Smooth muscle cell (in vitro differentiated cells): ENCODE measurements at regions not wholly inside any gene's neighbourhood (a gene's known extent, or its start where the extent isn't known, plus 50 kb on each side); places are given as distances from the start of the nearest gene placed in this dataset.

Source experiments
- DNase-seq: peaks from one replicate; lab custom pipeline; 2025; ENCODE audit not compliant: unreplicated experiment; lab: John Stamatoyannopoulos, UW
- H2AFZ ChIP-seq: fragments of 200-600 bp; sonication (generic); 2 replicates; pipeline ENCODE4 v1.6.0; 2016; ENCODE audit warnings: antibody characterized with exemption, low read depth, mild to moderate bottlenecking
- H3F3A ChIP-seq: fragments of 200-600 bp; sonication (generic); 2 replicates; pipeline ENCODE4 v1.6.0; 2017; ENCODE audit warnings: antibody characterized with exemption, low read depth
- H3K27ac ChIP-seq: fragments of 200-600 bp; sonication (generic); 2 replicates; pipeline ENCODE4 v1.5.1; 2016; ENCODE audit warnings: low read depth, mild to moderate bottlenecking
- H3K27me3 ChIP-seq: fragments of 200-600 bp; sonication (generic); 2 replicates; pipeline ENCODE4 v1.6.1; 2016; ENCODE audit warnings: low read depth, mild to moderate bottlenecking
- H3K36me3 ChIP-seq: fragments of 200-600 bp; sonication (generic); 2 replicates; pipeline ENCODE4 v1.5.1; 2016; ENCODE audit warnings: low read depth
- H3K4me1 ChIP-seq: fragments of 200-600 bp; sonication (generic); 2 replicates; pipeline ENCODE4 v1.5.1; 2016; ENCODE audit warnings: low read depth
- H3K4me2 ChIP-seq: fragments of 200-600 bp; sonication (generic); 2 replicates; pipeline ENCODE4 v1.6.0; 2016; ENCODE audit warnings: mild to moderate bottlenecking
- H3K4me3 ChIP-seq: fragments of 200-600 bp; sonication (generic); 2 replicates; pipeline ENCODE4 v1.5.1; 2016; ENCODE audit warnings: mild to moderate bottlenecking
- H3K79me2 ChIP-seq: fragments of 200-600 bp; sonication (generic); 2 replicates; pipeline ENCODE4 v1.6.0; 2016; ENCODE audit warnings: low read depth, mild to moderate bottlenecking
- H3K9ac ChIP-seq: fragments of 200-600 bp; sonication (generic); 2 replicates; pipeline ENCODE4 v1.6.0; 2016; ENCODE audit warnings: low read depth
- H3K9me3 ChIP-seq: fragments of 200-600 bp; sonication (generic); replicated peaks from 2 replicates; pipeline ENCODE4 v1.5.1; 2016; ENCODE audit warnings: low read depth
- H4K20me1 ChIP-seq: fragments of 200-600 bp; sonication (generic); 2 replicates; pipeline ENCODE4 v1.6.0; 2016; ENCODE audit warnings: low read depth
- CTCF ChIP-seq: fragments of 200-600 bp; sonication (generic); IDR thresholded peaks from 2 replicates; pipeline ENCODE4 v1.5.1; 2017; ENCODE audit warnings: borderline replicate concordance, mild to moderate bottlenecking, antibody characterized with exemption; ENCODE audit not compliant: insufficient read depth, poor library complexity, severe bottlenecking
- WGBS: methylation state at CpG from one replicate; pipeline ENCODE4 v1.1.7; 2016; ENCODE audit warnings: low lambda C conversion rate; 5-methylcytosine and 5-hydroxymethylcytosine counted together

GRCh38 chr2:226135861-226136548, 663.6 kb downstream of the IRS1 start:
- Histone ChIP-seq H3K9ac (no peak overlapping the region), H4K20me1 (no peaks in the 10 kb centered on the region), H3K27me3 (no peaks in the 10 kb centered on the region), H3K36me3 (no peaks in the 10 kb centered on the region), H3K9me3 (no peaks in the 10 kb centered on the region), H3K4me3 (no peak overlapping the region), H3F3A (no peaks in the 10 kb centered on the region), H2AFZ (no peak overlapping the region), H3K27ac (no peak overlapping the region), H3K4me1 (peaks cover 4% of the 10 kb centered on the region), H3K79me2 (no peaks in the 10 kb centered on the region), H3K4me2 (no peak overlapping the region)
- no peak for DNase-seq
- WGBS, result 91% methylated on average over 3 of the region's 3 CpGs
- no peak for TF ChIP-seq CTCF

GRCh38 chr2:226132323-226133215, 667.1 kb downstream of the IRS1 start:
- no peaks in the 10 kb centered on the region for H3F3A ChIP-seq
- H3K4me1 ChIP-seq, result peaks cover 4% of the 10 kb centered on the region
- DNase-seq, result no peak
- no peak overlapping the region for H3K4me2 ChIP-seq
- H3K9me3 ChIP-seq, result no peaks in the 10 kb centered on the region
- no peak overlapping the region for H3K4me3 ChIP-seq
- no peak for TF ChIP-seq CTCF
- H3K9ac ChIP-seq, result no peak overlapping the region
- no peak overlapping the region for H3K27ac ChIP-seq
- no peaks in the 10 kb centered on the region for H3K27me3 ChIP-seq
- H3K79me2 ChIP-seq, result no peaks in the 10 kb centered on the region
- H2AFZ ChIP-seq, result no peak overlapping the region
- no peaks in the 10 kb centered on the region for H3K36me3 ChIP-seq
- 91% methylated on average over 5 of the region's 5 CpGs for WGBS
- H4K20me1 ChIP-seq, result no peaks in the 10 kb centered on the region

GRCh38 chr2:226131299-226131784, 668.3 kb downstream of the IRS1 start:
- Histone ChIP-seq H3K4me1 (peaks cover 4% of the 10 kb centered on the region), H4K20me1 (no peaks in the 10 kb centered on the region), H3K27ac (no peak overlapping the region), H3K27me3 (no peaks in the 10 kb centered on the region), H3K9ac (no peak overlapping the region), H3F3A (no peaks in the 10 kb centered on the region), H3K9me3 (no peaks in the 10 kb centered on the region), H3K79me2 (no peaks in the 10 kb centered on the region), H3K4me3 (no peak overlapping the region), H3K4me2 (no peak overlapping the region), H3K36me3 (no peaks in the 10 kb centered on the region), H2AFZ (no peak overlapping the region)
- no peak for DNase-seq
- 90% methylated on average over 2 of the region's 2 CpGs for WGBS
- no peak for TF ChIP-seq CTCF
